Activated B cell treated with CpG ODN at 0.5 μM for 24 hours (primary cell): ENCODE measurements at regions not wholly inside any gene's neighbourhood (a gene's known extent, or its start where the extent isn't known, plus 50 kb on each side); places are given as distances from the start of the nearest gene placed in this dataset.

ENCODE experiments used
- ATAC-seq: fragments of 200-7000 bp; cut with Tn5 transposase; one replicate; pipeline ENCODE4 v1.10.0; 2021; ENCODE audit warnings: low read depth, mild to moderate bottlenecking, moderate library complexity
- CTCF ChIA-PET: fragments of 350-600 bp; sonication (Branson Sonifier 250); formaldehyde crosslinking; loops from one replicate; lab custom pipeline; 2021; ENCODE audit warnings: antibody characterized with exemption; lab: Charles Lee
- POLR2A ChIA-PET: fragments of 350-600 bp; sonication (Branson Sonifier 250); formaldehyde crosslinking; loops from one replicate; lab custom pipeline; 2021; ENCODE audit warnings: antibody characterized with exemption; lab: Charles Lee
- DNase-seq: peaks from one replicate; pipeline ENCODE4 v3.0.0; 2022
- H3K27ac Mint-ChIP-seq: one replicate; pipeline ENCODE4 v1.8.0; 2020; ENCODE audit warnings: mixed read lengths
- H3K27me3 Mint-ChIP-seq: one replicate; pipeline ENCODE4 v1.8.0; 2021; ENCODE audit warnings: mixed read lengths
- H3K36me3 Mint-ChIP-seq: one replicate; pipeline ENCODE4 v1.8.0; 2021; ENCODE audit warnings: low read depth, mixed read lengths
- H3K4me1 Mint-ChIP-seq: one replicate; pipeline ENCODE4 v1.8.0; 2021; ENCODE audit warnings: mixed read lengths
- H3K4me3 Mint-ChIP-seq: one replicate; pipeline ENCODE4 v1.8.0; 2020; ENCODE audit warnings: mild to moderate bottlenecking, mixed read lengths
- H3K9me3 Mint-ChIP-seq: one replicate; pipeline ENCODE4 v1.8.0; 2020; ENCODE audit warnings: mixed read lengths
- CTCF ChIP-seq: fragments of 200-600 bp; IDR thresholded peaks from one replicate; pipeline ENCODE4 v1.8.0; 2022; ENCODE audit warnings: antibody characterized with exemption, mild to moderate bottlenecking
- intact Hi-C: fragments of 100-400 bp; cut with micrococcal nuclease; formaldehyde crosslinking; loops from one replicate; pipeline ENCODE4 v1.15.1; 2024

DNA sequence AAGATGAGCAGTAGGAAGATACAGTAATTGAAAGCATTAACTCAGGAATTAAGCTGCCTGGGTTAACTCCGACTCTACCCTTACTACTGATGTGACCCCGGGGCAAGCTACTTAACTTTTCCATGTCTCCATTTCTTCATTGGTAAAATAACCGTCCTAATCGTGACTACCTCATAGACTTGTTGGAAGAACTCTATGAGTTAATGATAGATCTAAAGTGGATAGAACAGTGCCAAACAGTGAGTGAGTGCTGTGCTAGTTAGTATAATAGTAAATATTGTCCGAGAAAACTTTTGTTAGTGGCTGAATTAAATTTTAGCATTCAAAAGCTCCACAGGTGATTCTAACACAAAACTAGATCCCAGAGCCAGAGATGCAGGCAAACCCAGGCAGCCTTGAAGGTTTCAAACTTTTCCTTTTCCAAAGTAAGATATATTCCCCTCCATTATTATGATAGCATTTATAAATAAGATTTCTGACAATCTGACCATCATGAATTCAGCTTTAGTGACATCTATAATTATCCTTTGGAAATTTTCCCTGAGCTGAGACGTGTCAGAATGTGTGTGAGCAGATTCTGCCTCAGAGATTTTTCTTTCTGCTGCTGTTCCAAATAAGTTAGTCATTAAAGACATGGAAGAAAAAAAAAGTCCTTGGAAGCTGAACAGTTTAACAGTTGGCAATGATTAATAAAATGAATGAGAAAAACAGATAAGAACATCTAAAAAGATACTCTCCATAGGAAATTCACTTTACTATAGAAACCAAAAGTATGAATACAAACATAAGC is 369.5 kb downstream of the PRELID2 start:
- peaks cover 4% of the 10 kb centered on the region for H3K9me3 Mint-ChIP-seq
- H3K4me3 Mint-ChIP-seq: no peak overlapping the region
- CTCF ChIA-PET: no interaction called here
- ATAC-seq (no peak), DNase-seq (no peak)
- intact Hi-C loops: no loop called here
- H3K4me1 Mint-ChIP-seq: no peaks in the 10 kb centered on the region
- H3K36me3 Mint-ChIP-seq: no peaks in the 10 kb centered on the region
- no peak overlapping the region for H3K27ac Mint-ChIP-seq
- no peak for TF ChIP-seq CTCF
- H3K27me3 Mint-ChIP-seq: no peaks in the 10 kb centered on the region
- POLR2A ChIA-PET: no interaction called here

DNA sequence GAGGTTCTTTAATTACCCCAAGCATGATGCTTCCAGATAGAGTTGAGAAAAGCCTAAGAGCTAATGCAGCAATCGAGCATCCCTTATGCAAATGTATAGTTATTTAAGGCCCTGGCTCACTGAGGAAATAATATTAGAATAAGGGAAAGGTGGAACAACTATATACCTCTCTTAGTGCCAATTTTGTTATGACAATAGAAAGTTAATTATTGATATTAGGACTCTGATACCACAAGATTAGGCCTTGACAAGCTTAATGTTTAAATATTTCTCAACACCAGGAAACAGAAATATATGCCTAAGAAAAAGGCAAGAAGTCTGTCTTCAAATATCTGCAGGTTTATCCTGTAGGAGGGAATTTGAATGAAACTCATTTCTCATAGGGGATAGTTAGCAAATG is 371.0 kb downstream of the PRELID2 start:
- no peak for DNase-seq
- intact Hi-C loops: no loop called here
- Mint-ChIP-seq H3K4me3 (no peak overlapping the region), H3K27ac (no peak overlapping the region), H3K9me3 (peaks cover 4% of the 10 kb centered on the region), H3K36me3 (no peaks in the 10 kb centered on the region), H3K4me1 (no peaks in the 10 kb centered on the region), H3K27me3 (no peaks in the 10 kb centered on the region)
- no peak for TF ChIP-seq CTCF
- POLR2A ChIA-PET: no interaction called here
- CTCF ChIA-PET: no interaction called here
- no peak for ATAC-seq

DNA sequence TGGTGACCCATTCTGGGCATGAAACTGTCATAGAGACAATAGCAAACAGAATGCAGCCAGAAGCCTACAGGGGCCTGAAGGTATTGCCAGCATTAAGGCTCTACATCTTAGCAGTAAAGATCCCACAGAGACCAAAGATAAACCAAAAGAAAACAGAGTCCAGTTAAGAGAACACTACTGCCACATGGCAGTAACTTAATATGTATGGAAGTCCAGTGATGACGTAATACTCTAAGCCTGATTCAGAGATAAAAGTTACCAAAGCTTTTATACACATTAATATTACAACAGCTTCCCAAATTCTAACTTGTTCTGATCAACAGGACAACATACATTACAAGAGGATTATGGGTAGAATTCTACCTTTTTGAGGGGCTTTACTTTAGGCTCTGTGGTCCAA is 371.5 kb downstream of the PRELID2 start:
- H3K9me3 Mint-ChIP-seq: peaks cover 4% of the 10 kb centered on the region
- DNase-seq (no peak), ATAC-seq (no peak)
- ChIA-PET CTCF (no interaction called here), POLR2A (no interaction called here)
- H3K27me3 Mint-ChIP-seq: no peaks in the 10 kb centered on the region
- intact Hi-C loops: no loop called here
- no peak overlapping the region for H3K27ac Mint-ChIP-seq
- no peak for TF ChIP-seq CTCF
- no peaks in the 10 kb centered on the region for H3K4me1 Mint-ChIP-seq
- no peak overlapping the region for H3K4me3 Mint-ChIP-seq
- H3K36me3 Mint-ChIP-seq: no peaks in the 10 kb centered on the region

GRCh38 chr5:145462525-145462924 is 372.6 kb downstream of the PRELID2 start:
- ChIA-PET CTCF (no interaction called here), POLR2A (no interaction called here)
- no peak for DNase-seq
- no peak for TF ChIP-seq CTCF
- ATAC-seq: no peak
- no peaks in the 10 kb centered on the region for H3K4me1 Mint-ChIP-seq
- no peaks in the 10 kb centered on the region for H3K27me3 Mint-ChIP-seq
- no peak overlapping the region for H3K27ac Mint-ChIP-seq
- H3K4me3 Mint-ChIP-seq: no peak overlapping the region
- intact Hi-C loops: no loop called here
- H3K9me3 Mint-ChIP-seq: peaks cover 4% of the 10 kb centered on the region
- no peaks in the 10 kb centered on the region for H3K36me3 Mint-ChIP-seq

- ATAC-seq (no peak), DNase-seq (no peak)
- no peak for TF ChIP-seq CTCF
- intact Hi-C loops: no loop called here
- no peak overlapping the region for H3K27ac Mint-ChIP-seq
- POLR2A ChIA-PET: no interaction called here
- H3K36me3 Mint-ChIP-seq: no peaks in the 10 kb centered on the region
- no peak overlapping the region for H3K4me3 Mint-ChIP-seq
- H3K9me3 Mint-ChIP-seq: peaks cover 4% of the 10 kb centered on the region
- CTCF ChIA-PET: no interaction called here
- H3K4me1 Mint-ChIP-seq: no peaks in the 10 kb centered on the region
- H3K27me3 Mint-ChIP-seq: no peaks in the 10 kb centered on the region
These were observed 384.8 kb downstream of the PRELID2 start for GRCh38 chr5:145450286-145450885.
